Stimulated activated naive CD8-positive, alpha-beta T cell treated with anti-CD3 and anti-CD28 coated beads, Interleukin-15, Interleukin-2, amounts not matched to agents 100 U/mL and 50 U/mL, for 24 hours (primary cell): ENCODE measurements at regions not wholly inside any gene's neighbourhood (a gene's known extent, or its start where the extent isn't known, plus 50 kb on each side); places are given as distances from the start of the nearest gene placed in this dataset.
"Not testable (repeated sequence)": the region's sequence is repeated elsewhere in the genome, so short reads cannot be mapped to it uniquely, and the experiment has no call there.

Experiments
- ATAC-seq: fragments of 150-1000 bp; cut with Tn5 transposase; one replicate; pipeline ENCODE4 v1.10.0; 2021
- DNase-seq: peaks from one replicate; pipeline ENCODE4 v3.0.0; 2021

GRCh38 chr4:120200573-120201110 is 134.0 kb upstream of the MAD2L1 start:
- ATAC-seq, DNase-seq: not testable (repeated sequence)

DNA sequence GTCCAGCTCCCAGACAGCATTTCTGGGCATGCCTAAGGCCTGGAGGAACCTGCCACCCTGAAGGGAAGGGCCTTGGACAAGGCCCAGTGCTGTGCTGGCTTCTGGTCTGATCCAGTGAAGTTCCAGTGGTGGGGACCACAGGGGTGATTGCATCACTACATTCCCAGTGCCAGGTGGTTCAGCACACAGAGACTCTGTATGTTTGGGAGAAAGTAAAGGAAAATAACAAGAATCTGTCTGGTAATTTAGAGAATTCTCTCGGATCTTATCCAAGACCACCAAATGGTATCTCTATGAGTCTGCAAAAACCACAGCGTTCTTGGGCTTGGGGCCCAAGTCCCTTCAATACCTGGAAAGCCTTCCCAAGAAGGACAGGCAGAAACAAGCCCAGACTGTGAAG is 131.8 kb upstream of the MAD2L1 start:
- ATAC-seq (no peak), DNase-seq (no peak)

- no peak for ATAC-seq
- no peak for DNase-seq
Observed at GRCh38 chr4:120177603-120178002, 111.0 kb upstream of the MAD2L1 start.

DNA sequence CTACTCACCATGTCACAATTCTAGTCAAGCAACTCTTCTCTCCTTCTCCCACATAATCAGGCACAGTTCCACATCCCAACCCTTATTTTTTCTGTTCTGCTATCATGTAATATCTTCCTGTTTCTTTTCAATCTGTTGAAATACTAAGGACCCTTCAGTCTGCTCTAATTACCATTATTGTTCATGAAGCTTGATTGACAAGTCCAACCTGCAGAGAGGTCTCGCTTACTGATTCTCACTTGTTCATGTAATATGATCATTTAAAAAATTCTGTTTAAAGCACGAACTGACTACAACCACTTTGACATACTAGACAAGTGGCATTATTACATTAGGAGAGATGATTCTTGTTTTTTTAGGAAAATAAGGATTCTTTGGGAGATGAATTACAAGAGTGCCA is 108.6 kb upstream of the MAD2L1 start:
- no peak for DNase-seq
- ATAC-seq, result no peak

- ATAC-seq, result no peak
- DNase-seq, result no peak
Observed at GRCh38 chr4:120163895-120164294, 97.2 kb upstream of the MAD2L1 start.

DNA sequence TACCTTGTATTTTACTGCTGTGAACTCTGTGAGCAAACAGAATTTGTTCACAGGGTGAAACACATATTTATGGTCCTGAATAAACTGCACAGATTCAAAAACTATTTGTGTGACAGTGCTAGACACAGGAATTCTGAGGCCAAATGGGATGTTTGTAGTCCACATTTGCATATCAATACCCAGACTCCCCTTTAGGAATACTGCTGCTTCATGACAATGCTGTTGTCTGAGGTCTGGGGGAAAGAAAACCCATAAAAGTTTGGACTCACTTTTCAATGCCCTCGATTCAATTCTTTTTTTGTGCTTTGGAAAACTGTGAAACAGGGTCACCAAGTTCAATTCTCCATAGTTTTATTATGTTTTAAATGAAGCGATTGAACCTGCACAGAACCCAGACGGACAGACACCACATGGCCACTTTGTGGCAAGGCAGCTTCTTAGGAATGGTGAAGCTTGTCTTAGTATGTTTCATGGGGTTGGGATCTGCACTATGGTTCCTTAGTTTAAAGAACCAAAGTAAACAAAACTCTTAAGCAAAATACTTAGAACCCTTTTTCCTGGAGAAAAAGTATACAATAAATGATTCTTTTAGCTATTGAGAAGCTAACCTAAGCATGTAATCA is 92.3 kb upstream of the MAD2L1 start:
- DNase-seq, result no peak
- ATAC-seq, result no peak

DNA sequence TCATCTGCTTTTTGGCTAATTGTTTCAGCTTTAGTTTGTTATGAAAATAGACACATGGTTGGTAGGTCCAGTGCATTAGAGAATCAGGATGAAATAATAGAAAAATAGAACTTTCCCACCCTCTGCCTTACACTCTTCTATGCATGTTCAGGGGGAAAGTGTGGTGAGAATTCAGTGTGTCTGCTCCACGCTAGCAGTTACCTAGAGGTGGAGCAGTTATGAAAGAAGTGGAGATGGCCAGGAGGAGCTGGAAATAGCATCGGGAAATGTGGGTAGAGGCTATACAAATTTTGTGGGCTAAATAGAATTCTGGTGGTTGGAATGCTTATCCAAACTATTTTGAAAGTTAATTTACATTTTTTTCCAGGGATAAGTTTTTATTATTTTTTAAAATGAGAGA is 91.4 kb upstream of the MAD2L1 start:
- ATAC-seq (no peak), DNase-seq (no peak)

- ATAC-seq (no peak), DNase-seq (peak; percentile 7)
Observed at GRCh38 chr4:120156120-120156718, 89.6 kb upstream of the MAD2L1 start.

DNA sequence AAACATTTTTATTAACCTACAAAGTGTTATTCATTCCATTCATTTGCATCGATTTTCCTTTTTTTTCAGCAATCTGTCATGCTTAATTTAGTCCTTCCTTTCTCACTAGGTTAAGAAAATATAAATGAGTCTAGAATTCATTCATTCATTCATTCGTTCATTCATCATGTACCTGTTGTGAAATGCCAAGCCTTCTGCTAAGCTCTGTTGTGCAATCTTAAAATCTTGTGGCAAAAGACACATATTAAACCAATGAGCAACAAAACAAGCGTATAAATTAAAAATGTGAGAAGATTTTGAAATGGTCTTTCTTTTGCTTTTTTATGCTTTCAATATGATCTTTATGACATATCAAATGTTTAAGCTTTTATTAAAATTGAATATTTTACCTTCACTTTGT is 88.6 kb upstream of the MAD2L1 start:
- ATAC-seq (no peak), DNase-seq (no peak)

GRCh38 chr4:120144634-120145033 is 78.0 kb upstream of the MAD2L1 start:
- ATAC-seq, result no peak
- DNase-seq, result no peak

DNA sequence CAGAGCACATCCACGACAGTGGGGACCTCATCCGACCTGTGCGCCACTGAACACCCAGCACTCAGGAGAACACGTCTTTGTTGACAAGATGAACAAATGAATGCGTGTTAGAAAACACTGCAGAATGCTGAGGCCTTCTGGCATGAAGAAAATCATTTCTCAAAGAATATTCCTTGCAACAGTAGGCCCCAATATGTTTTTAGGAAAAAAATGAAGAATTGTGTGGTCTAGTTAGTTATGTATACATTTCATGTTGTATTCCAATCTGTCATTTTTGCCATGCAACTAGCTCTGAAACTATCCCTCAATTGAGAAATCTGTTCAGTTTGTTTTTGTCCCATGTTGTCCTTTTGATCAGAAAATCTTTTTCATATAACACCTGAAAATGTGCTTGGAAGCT is 77.4 kb upstream of the MAD2L1 start:
- ATAC-seq (no peak), DNase-seq (no peak)

DNA sequence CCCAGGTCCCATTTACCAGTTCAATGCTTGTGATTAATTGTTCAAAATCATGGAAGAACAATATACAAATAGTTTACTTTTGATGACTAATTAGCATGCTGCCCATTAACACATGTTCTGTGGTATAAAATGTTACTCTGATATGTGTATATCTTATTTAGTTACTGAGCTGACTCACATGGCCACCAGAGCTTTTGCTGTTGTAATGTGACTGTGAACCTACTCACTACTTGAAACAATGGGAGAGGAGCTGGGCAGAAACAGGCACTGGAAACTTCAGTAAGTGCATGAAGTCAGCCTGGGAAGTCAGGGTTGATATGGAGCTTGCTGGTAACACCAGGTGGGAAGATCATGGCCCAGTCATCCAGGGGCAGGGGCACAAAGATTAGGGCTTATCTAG is 72.7 kb upstream of the MAD2L1 start:
- DNase-seq (no peak), ATAC-seq (no peak)

DNA sequence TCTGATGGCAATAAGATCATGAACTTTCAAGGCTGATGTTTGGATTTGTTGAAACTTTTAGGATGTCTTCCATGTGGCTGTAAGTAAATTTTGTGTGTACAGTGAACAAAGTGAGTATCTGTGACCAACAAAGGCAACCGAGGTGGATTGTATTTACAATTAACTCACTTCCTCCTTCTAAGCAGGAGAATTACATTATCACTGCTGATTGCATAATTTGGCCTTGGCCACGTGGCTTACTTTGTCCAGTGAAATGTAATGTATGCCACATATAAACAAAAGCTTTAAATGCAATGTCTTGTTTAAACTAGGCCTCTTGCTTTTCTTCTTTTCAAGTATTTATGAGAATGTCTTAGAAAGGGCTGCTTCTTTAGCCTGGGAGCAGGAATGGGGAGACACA is 66.3 kb upstream of the MAD2L1 start:
- ATAC-seq (no peak), DNase-seq (no peak)

GRCh38 chr4:120130786-120131185 is 64.1 kb upstream of the MAD2L1 start:
- no peak for ATAC-seq
- no peak for DNase-seq
